UCSD-AML1 (cell line): ENCODE measurements at regions not wholly inside any gene's neighbourhood (a gene's known extent, or its start where the extent isn't known, plus 50 kb on each side); places are given as distances from the start of the nearest gene placed in this dataset.
"Not testable (repeated sequence)": the region's sequence is repeated elsewhere in the genome, so short reads cannot be mapped to it uniquely, and the experiment has no call there.

Experiments
- DNase-seq: peaks from one replicate; lab custom pipeline; 2025; ENCODE audit not compliant: unreplicated experiment; lab: John Stamatoyannopoulos, UW

DNA sequence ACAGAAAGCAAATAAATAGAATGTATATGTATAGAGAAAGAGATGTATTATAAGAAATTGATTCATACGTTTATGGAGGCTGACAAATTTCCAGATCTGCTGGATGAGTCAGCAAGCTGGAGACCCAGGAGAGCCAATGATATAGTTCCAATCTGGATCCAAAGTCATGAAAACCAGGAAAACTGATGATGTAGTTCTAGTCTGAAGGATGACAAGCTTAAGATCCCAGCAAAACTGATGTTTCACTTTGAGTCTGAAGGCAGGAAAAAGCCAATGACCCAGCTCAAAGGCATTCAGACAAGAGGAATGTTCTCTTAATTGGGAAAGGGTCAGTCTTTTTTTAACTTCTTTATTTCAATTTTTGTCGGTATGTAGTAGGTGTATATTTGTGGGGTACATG, 102.6 kb downstream of the LHFPL1 start:
- DNase-seq, result no peak

DNA sequence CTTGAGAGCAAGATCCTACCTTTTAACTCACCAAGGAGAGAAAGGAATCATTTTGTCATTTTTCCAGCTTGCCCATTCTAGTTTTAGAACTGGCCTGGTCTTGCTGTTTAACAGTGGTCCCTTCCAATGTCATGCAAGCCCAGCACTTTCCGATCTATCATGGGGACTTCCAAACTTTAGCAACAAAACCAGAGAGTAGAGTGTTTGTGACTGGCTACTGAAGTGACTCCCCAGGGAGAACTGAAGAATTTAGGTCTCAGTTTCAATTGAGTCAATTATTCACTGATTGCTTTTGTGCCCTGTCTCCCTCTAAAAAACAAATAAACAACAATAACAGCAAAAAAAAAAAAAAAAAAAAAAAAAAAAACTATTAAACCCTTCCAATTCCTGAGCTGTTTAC, 108.3 kb downstream of the LHFPL1 start:
- DNase-seq, result no peak

DNA sequence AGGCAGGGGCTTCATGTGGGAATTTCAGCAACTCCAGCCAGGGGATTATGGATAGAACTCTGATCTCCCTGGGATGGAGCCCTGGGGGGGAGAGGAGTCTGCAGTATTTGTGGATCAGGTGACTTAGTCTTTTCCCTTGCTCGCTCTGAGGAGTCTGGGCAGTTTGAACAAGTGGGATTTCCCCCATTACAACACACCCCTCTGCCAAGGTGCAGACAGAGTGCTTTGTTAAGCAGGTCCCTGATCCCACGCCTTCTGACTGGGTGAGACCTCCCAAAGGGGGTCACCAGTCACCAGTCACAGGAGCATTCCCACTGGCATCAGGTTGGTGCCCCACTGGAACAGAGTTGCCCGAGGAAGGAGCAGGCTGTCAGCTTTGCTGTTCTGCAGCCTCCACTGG, 123.9 kb downstream of the LHFPL1 start:
- DNase-seq, result no peak

DNA sequence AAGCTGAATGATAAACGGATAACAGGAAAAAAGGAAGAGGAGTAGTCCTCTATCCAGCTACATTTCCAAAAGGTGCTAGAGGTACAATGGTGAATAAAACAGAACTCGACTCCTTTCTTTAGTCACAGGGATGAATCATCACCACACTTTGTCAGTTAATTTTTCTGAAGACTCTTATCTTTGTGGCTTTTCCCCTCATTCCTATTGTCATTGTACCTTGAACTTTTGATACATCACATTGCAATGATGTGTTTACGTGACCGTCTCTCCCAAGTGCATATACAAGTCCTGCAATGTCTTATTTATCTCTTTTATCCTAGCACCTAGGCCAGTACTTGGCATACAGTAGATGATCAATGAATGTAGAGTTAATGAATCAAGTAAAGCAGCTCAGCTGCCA, 134.7 kb downstream of the LHFPL1 start:
- no peak for DNase-seq

DNA sequence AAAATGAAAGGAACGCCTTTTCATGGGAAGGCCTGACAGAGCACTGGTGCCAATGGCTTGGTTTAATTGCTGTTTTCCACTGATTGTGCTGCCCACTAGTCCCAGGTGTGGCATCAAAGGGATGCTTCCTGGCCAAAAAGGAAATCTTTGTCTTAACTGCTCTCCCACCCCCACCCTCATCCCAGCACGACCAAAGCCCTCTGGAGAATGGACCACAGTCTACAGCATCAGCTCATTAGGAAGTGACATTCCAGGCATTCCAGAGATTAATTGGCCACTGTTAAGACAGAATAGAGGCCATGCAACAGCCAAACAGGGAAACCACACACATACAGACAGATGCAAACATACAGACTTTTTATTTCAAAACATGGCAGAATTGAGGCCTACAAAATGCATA, 143.2 kb downstream of the LHFPL1 start:
- DNase-seq, result no peak

DNA sequence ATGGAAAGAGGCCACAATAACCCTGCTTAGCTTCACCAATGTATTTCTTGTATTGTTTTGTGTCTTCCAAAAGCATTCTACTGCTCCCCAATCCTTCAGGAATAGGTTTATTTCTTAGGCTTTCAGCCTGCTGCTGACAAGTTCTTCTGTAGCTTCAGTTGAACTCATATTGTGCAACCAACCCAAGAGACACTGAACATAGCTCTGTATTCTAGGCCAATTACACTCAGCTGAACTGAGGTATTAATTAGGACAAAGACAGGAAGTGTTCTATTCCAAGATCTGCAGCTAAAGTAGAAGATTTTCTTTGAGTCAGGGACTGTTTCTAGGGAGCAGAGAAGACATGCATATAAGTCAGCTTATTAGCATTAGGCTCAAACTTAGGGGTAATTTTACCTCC, 151.8 kb downstream of the LHFPL1 start:
- DNase-seq, result no peak

DNA sequence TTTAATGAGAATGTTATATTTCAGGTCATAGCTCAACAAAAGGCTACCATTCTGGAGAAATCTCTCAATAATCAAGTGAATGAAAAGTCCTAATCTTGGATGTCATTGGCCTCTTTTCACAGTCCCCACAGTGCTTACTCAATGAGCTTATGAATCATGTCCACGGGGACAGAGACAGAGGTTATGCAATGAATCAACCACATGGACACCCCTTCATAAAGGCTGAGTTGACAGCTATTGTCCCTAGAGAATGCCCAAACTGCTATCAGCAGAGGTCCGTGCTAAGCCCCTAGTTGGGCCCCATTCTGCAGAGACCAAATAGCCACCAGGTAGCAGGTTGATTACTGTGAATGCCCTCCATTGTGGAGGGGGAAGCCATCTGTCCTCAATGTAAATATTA, 158.1 kb downstream of the LHFPL1 start:
- no peak for DNase-seq

DNA sequence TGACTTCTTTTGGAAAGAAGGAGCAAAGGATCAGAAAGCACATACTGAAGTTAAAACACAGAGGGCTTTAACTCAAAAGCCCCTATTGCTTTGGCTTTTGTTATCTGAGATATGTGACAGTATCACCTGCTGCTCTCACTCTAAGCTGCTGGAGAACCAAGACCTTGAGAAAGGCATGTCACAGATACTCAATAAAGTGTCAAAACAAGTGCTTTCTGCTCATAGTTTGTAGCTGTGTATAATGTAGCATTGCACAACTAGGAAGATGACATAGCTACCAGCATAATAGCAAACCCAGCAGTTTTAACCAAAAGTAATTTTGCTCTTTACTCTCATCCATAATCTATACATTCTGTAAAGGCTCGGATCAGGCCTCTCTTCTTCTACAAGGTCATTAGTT, 159.6 kb downstream of the LHFPL1 start:
- no peak for DNase-seq

DNA sequence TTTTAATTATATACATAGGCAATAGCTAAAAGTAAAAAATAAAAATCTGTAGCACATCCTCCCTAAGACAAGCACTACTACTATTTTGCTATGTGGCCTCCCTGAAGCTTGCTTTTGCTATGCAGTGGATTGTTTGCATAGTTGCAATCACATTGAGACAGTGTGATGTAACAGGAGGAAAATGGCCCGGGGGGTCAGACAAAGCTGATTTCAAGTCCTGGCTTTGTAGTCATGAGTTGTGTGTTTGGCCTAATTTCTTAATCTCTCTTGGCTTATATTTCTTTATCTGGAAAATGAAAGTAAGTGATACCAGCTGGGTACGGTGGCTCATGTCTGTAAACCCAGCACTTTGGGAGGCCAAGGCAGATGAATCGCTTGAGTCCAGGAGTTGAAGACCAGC, 166.6 kb downstream of the LHFPL1 start:
- DNase-seq, result no peak

DNA sequence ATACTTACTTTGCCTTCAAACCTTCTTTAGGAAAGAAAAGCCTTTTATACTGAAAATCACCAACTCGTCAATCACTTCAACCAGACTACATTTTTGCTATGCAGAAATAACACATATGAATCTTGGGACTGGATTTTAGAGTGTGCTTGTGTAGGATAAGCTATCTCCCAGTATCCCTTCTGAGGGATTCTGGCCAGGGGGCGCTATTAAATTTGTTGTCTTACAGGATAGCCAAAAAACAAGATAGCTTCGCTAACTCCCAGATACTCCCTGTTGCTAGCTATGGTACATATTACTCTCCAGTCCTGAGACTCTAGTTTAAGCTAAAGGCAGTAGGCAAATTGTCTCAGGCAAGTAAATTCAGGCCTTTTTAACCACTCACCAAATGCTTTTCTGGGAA, 167.2 kb downstream of the LHFPL1 start:
- no peak for DNase-seq

DNA sequence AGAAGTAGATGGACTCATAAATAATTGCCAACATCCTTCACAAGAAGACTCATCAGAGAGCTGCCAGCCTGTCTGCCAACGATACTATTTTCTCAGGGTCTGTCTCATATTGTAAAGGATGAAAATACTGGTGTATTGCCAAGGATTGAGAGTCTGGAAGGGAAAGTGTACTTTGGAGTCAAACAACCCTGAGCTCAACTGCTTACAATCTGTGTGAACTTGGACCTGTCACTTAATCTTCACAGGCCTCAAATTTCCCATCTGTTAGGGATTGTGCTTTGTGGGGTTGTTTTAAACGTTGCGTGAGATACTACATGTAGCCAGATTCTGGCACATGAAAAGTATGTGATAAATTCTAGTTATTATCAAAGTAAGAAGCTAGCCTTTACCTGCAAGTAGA, 169.1 kb downstream of the LHFPL1 start:
- no peak for DNase-seq

DNA sequence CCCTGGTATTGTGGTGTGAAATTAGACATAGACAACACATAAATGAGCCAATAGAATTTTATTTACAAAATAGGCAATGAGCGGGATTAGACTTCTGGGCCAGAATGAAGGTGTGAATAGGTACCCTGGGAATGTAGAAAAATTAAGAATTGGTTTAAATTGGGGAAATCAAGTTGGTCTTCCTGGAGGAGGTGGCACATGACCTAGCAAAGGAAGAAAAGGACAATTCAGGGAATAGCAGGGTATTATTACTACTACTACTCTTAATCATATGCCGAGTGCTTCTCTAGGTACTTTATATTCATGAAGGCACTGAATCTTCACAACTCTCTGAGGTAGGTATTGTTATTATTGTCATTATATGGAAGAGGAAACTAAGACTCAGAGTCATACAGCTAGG, 202.1 kb downstream of the LHFPL1 start:
- DNase-seq, result no peak

DNA sequence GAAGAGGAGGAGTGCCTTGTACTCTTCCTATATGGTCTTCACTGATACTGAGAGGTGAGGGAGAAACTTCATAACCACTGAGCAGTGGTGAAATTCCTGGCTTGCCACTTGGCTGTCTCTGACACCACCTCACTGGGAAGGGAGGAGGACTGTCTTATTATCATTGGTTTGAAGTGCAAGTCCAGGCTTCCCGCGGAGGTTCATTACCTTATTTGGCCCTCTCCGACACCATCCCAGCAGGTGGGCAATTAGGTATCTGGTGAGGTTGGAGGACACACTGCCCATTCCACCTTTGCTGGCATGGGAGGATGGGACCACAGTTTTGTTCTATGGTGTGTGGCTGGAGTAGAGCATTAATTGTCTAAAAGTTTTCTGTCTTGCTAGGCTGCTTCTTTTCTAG, 206.1 kb downstream of the LHFPL1 start:
- DNase-seq, result no peak

DNA sequence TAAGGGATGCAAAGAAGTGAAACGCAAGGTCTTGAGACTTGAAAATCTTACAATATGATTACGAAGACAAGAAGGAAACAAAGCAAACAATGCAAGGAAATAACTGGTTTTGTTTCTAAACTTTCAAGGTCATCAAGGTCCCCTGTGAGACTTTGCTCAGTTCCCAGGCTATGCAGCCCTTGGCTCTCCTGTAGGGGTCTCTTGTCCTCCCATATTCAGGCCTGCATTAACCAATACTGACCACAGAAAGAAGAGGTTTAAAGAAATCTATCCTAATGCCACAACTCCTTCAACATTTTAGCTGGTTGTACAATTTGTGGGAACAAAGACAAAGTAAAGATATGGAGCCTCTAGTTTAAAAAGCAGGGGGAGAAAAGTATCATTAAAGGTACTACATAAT, 209.2 kb downstream of the LHFPL1 start:
- no peak for DNase-seq

DNA sequence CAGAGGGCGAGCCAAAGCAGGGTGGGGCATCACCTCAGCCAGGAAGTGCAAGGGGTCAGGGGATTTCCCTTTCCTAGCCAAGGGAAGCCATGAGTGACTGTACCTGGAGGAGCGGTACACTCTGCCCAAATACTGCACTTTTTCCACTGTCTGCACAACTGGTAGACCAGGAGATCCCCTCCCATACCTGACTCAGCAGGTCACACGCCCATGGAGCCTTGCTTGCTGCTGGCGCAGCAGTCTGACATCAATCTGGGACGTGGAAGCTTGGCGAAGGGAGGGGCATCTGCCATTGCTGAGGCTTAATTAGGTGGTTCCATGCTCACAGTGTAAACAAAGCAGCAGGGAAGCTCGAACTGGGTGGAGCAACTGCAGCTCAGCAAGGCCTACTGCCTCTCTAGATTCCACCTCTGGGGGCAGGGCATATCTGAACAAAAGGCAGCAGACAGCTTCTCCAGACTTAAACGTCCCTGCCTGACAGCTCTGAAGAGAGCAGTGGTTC, 217.7 kb downstream of the LHFPL1 start:
- DNase-seq, result not testable (repeated sequence)

DNA sequence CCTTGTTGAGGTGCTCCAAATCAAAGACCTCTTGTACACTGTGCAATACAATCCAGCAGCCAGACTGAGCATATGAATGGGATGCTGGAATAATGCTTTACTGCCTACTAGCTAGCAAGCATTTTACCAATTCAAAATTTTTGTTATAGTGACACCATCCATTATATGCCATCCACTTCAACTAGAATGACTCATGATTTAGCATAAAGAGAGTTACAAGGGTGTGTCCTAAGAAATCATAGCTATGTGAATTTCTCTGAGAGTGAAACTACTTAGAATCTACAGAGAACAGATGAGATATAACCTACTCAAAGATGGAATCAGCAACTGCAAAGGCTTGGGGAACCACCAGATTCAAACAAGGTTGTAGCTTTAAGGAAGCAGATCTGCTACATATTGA, 221.9 kb downstream of the LHFPL1 start:
- no peak for DNase-seq

DNA sequence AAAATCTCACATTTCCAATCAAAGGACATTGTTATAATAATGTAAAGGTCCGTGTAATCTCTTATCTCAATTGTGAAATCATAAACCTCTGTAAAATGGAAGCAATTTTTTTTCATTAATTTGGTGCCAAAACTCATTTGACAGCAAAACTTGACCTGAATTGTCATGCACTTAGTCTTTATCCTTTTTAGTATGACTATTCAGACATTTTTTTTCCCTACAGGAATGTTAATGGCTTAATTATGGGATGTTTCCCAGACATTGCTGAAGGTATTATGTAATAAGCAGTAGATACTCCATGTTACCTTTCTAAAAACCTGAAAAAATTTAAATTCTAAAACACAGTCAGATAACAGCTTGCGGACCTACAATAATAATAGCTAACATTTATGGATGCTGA, 228.9 kb downstream of the LHFPL1 start:
- no peak for DNase-seq

DNA sequence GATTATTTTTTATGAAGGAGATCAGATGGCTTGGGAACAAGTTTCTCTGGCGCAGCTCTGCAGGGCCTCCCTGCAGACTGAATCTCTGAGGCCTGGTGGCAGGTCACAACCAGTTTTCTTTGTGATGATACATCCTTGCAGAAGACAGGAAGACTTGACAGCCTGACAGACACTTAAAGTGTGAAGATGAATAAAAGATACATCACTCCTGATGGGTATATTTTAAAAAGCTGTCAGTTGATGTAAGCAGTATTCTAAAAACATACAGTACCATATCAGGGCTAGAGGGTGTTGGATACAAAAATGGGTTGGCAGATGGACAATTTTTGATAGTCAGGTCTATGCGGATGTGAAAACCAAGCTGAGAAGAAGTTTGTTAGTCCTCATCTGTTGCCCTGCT, 239.5 kb downstream of the LHFPL1 start:
- no peak for DNase-seq

DNA sequence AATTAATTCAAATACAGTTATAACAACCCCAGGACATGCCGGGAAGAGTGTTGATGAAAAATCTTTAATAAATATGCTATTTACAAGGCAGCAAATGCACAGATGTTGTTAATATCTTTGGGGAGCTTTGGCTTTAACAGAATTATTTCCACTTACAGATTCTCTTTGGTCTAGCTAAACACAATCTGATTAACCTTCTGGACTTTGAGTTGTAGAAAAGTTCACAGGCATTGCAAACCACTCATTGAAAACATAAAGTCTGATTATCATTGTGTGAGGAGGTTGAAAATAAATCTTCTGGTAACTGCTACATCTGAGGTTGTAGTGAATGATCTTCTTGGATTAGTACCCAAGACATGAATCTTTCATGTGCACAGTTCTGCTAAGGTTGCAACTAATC, 255.6 kb downstream of the LHFPL1 start:
- DNase-seq, result no peak

DNA sequence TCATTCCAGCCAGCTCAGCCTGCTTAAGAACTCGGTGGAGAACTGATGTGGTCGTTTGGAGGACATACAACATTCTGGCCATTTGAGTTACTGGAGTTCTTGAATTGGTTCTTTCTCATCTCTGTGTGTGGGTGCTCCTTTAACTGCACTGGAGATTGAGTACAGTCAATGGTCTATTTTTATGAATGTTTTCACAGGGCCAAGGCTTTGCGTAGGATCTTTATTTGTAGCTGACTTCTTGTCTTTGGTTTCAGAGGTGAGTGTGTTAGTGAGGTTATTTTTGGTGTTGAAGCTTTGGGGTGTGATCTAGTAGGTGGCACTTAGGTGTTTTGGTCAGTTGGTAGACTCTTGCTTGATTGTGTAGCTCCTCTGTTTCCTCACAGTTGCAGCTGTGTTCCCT, 288.4 kb downstream of the LHFPL1 start:
- DNase-seq, result no peak

DNA sequence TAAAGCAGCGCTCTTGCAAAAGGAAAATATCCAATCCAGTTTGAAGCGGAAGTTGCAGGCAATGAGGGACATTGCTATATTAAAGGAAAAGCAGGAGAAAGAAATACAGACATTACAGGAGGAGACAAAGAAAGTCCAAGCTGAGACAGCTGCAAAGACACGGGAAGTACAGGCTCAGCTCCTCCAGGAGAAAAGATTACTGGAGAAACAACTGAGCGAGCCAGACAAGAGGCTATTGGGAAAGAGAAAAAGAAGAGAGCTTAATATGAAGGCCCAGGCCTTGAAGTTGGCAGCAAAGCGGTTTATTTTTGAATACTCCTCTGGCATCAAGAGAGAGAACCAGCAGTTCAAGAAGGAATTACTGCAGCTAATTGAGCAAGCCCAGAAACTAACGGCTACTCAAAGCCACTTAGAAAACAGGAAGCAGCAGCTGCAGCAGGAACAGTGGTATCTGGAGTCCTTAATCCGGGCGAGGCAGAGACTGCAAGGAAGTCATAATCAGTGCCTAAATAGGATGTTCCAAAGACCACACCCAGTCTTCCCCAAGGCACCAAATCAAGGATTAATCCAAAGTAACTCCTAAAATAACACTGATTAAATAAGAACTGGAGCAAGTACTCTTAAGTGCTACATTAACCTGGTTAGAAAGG, 298.0 kb downstream of the LHFPL1 start:
- DNase-seq, result not testable (repeated sequence)

DNA sequence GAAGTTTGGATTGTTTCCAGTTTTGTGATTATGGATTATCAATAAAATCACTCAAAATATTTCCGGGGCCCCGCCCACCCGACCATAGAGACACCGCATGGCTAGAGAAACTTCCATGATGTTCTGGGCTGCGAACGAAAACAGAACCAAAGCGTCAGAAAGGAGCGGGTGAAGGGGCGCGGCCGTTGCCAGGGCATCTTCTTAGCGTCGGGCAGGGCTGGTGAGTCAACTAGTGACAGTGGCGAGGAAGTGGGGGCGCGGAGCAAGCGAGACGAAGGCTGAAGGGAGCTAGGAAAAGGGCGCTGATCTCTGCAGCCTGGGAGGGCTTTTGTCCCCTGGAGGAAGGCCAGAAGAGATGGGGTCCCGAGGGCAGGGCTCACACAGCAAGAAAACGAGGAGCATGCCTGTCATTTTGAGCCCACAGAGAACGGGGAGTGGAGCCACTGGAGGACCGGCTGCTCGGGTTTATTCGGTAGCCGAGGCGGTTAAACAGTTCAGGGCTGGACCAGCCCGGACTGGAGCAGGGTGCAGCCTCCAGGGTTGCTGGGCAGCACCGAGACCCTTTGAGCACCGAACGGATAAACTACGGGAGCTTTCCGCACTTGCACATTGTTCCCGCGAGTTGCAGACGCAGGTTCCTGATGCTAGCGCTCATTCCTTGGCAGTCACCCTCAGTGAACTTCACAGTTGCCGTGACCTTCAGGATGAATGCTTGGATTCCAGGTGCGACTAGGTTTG, 298.1 kb upstream of the TRPC5 start:
- no peak for DNase-seq

DNA sequence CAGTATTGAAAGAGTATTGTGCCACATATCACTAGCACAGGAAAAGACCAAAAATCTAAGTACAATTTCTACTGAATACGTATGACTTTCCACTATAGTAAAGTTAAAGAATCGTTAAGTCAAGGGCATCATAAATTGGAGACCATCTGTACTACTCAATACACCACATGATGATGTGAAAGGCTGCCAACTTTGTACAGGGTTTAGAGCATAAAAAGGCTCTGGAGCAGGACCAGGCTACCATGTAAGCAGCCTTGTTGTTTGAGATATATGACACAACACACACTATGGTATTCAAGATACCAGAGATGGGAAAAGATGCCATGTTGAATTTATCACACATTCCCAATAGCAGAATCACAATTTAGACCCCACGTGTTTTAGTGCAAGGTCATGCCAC, 294.9 kb upstream of the TRPC5 start:
- no peak for DNase-seq
